Lung (tissue), 11 donors: ENCODE measurements at regions not wholly inside any gene's neighbourhood (a gene's known extent, or its start where the extent isn't known, plus 50 kb on each side); places are given as distances from the start of the nearest gene placed in this dataset.

Experiments
- ATAC-seq: fragments of 200-7000 bp; cut with Tn5 transposase; one replicate; pipeline ENCODE4 v1.9.1; 2020; ENCODE audit warnings: moderate number of reproducible peaks; ENCODE audit not compliant: insufficient read depth, low FRiP score
- DNase-seq, 3 donors: peaks; one replicate each; pipeline ENCODE4 v3.0.0-alpha.2; 2013 to 2017
- H3K27ac ChIP-seq, 2 donors: one replicate each; pipeline ENCODE4 v1.5.1; 2013; ENCODE audit warnings: mild to moderate bottlenecking in 2 of 2, moderate library complexity in 2 of 2, control low read depth in 1 of 2, inconsistent platforms in 1 of 2, low read depth in 1 of 2, low read length in 1 of 2
- H3K27me3 ChIP-seq, 3 donors: one replicate each; pipeline ENCODE4 v1.5.1; 2013; ENCODE audit warnings: low read length in 2 of 3; ENCODE audit not compliant: control insufficient read depth in 3 of 3, insufficient read depth in 3 of 3
- H3K36me3 ChIP-seq, 4 donors: one replicate each; pipeline ENCODE4 v1.5.1; 2013; ENCODE audit warnings: low read length in 4 of 4, mild to moderate bottlenecking in 1 of 4, moderate library complexity in 1 of 4; ENCODE audit not compliant: control insufficient read depth in 4 of 4, insufficient read depth in 4 of 4
- H3K4me1 ChIP-seq, 5 donors: one replicate each; pipeline ENCODE4 v1.5.1; 2013; ENCODE audit warnings: low read length in 5 of 5, mild to moderate bottlenecking in 2 of 5, moderate library complexity in 1 of 5; ENCODE audit not compliant: control insufficient read depth in 5 of 5, insufficient read depth in 5 of 5
- H3K4me3 ChIP-seq: one replicate; pipeline ENCODE4 v1.5.1; 2013; ENCODE audit warnings: mild to moderate bottlenecking, control low read depth, moderate library complexity
- H3K9ac ChIP-seq, 2 donors: one replicate each; pipeline ENCODE4 v1.5.1; 2013; ENCODE audit warnings: low read length in 2 of 2, control low read depth in 1 of 2; ENCODE audit not compliant: insufficient read depth in 1 of 2
- H3K9me3 ChIP-seq, 4 donors: one replicate each; pipeline ENCODE4 v1.5.1; 2013; ENCODE audit warnings: low read length in 3 of 4, mild to moderate bottlenecking in 1 of 4, moderate library complexity in 1 of 4; ENCODE audit not compliant: control insufficient read depth in 4 of 4, insufficient read depth in 3 of 4
- CTCF ChIP-seq: IDR thresholded peaks from 2 replicates; pipeline ENCODE4 v1.5.1; 2012; ENCODE audit warnings: mild to moderate bottlenecking; ENCODE audit errors: control extremely low read depth, extremely low read depth
- WGBS, 2 donors: extraction: QIAGEN DNeasy Blood & Tissue Kit; methylation state at CpG; one replicate each; pipeline ENCODE4 v1.1.7; 2013; 5-methylcytosine and 5-hydroxymethylcytosine counted together
- donor health status: control.
- donor health status: control.
- donor health status: Bipolar disorder and iron deficiency.
- donor health status: healthy.
- donor health status: DM: yes; HTN: yes; CAD: no.

DNA sequence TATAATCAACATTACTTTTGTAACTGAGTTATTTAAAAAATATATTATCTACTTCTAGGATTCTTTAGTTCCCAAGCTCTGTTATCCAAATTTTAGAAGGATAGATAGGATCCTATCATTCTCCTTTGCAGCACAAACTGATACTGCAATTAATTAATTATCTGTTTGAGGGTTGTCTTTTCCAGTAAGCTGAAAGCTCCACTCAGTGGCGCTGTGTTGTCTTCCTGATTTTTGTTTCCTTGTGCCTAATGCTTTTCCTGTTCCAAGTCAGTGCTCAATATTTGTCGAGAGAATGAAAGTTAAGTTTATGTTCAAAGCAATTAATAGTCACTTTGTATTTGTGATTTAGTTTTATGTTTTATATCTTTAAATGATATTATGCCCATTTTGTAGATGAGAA is 107.4 kb upstream of the ANK2 start:
- no peak for TF ChIP-seq CTCF
- Histone ChIP-seq H3K36me3 (no peaks in the 10 kb centered on the region), H3K4me3 (no peak overlapping the region), H3K9ac (no peak overlapping the region), H3K27me3 (no peaks in the 10 kb centered on the region), H3K4me1 (no peaks in the 10 kb centered on the region), H3K9me3 (no peaks in the 10 kb centered on the region), H3K27ac (no peak overlapping the region)
- DNase-seq: no peak
- ATAC-seq: no peak
- 68 to 70% methylated on average over 2 of the region's 2 CpGs for WGBS, 2 donors

- Histone ChIP-seq H3K36me3 (no peaks in the 10 kb centered on the region), H3K9me3 (no peaks in the 10 kb centered on the region), H3K27me3 (no peaks in the 10 kb centered on the region), H3K9ac (no peak overlapping the region), H3K4me3 (no peak overlapping the region), H3K4me1 (no peaks in the 10 kb centered on the region), H3K27ac (no peak overlapping the region)
- no peak for TF ChIP-seq CTCF
- WGBS, 2 donors: 85 to 94% methylated on average over 2 of the region's 2 CpGs
- ATAC-seq (no peak), DNase-seq (no peak)
Observed at GRCh38 chr4:112942997-112943396, 106.5 kb upstream of the ANK2 start.

GRCh38 chr4:112944006-112944405 is 105.4 kb upstream of the ANK2 start:
- no peaks in the 10 kb centered on the region for H3K27me3 ChIP-seq
- no peaks in the 10 kb centered on the region for H3K36me3 ChIP-seq
- H3K4me1 ChIP-seq: no peaks in the 10 kb centered on the region
- DNase-seq: no peak
- ATAC-seq: no peak
- TF ChIP-seq CTCF: no peak
- H3K9me3 ChIP-seq: no peaks in the 10 kb centered on the region
- H3K4me3 ChIP-seq: no peak overlapping the region
- no peak overlapping the region for H3K9ac ChIP-seq
- no peak overlapping the region for H3K27ac ChIP-seq

DNA sequence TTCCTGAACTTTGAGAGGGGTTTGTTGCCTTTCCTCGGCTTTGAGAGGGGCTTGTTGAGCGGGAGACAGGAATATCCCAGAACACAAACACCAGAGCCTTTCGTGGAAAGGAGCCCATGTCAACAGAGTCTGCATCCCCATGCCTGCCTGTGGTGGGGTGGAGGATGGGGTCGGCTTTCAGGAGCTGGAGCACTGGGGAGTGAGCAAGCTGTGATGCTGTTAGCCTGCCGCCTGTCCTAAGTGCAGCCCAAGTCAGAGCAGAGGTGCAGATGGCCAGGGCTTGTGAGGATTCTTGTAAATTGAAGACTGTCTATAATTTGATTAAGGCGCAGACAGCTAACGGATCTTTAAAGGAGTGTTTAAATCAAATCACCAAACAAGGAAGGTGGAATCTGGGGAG is 103.3 kb upstream of the ANK2 start:
- DNase-seq (no peak), ATAC-seq (no peak)
- 69 to 78% methylated on average over 7 of the region's 7 CpGs for WGBS, 2 donors
- Histone ChIP-seq H3K4me1 (no peaks in the 10 kb centered on the region), H3K4me3 (no peak overlapping the region), H3K9me3 (no peaks in the 10 kb centered on the region), H3K9ac (no peak overlapping the region), H3K27me3 (no peaks in the 10 kb centered on the region), H3K36me3 (no peaks in the 10 kb centered on the region), H3K27ac (no peak overlapping the region)
- TF ChIP-seq CTCF: no peak
